ENCODE measurements at regions not wholly inside any gene's neighbourhood (a gene's known extent, or its start where the extent isn't known, plus 50 kb on each side); places are given as distances from the start of the nearest gene placed in this dataset.

- no peak for TF ChIP-seq CTCF (IDR thresholded peaks at IDR 0.05)
- TF ChIP-seq POLR2A (IDR thresholded peaks at IDR 0.05): no peak
These were observed 218.6 kb upstream of the CDH8 start for GRCh38 chr16:62254847-62255246.

All from testis (tissue), 2 donors.